ENCODE measurements at regions not wholly inside any gene's neighbourhood (a gene's known extent, or its start where the extent isn't known, plus 50 kb on each side); places are given as distances from the start of the nearest gene placed in this dataset.

GRCh38 chr3:76724706-76725105 lies 315.2 kb upstream of the ROBO2 start:
- TF ChIP-seq TEAD4 (IDR thresholded peaks at IDR 0.05): no peak
- no peak for TF ChIP-seq RAD21 (IDR thresholded peaks at IDR 0.05; ENCODE audit: low read depth)
- no peak for TF ChIP-seq EGR1 (IDR thresholded peaks at IDR 0.05)
- TF ChIP-seq CREB1 (IDR thresholded peaks at IDR 0.05; ENCODE audit: low read depth): no peak
- no peak for TF ChIP-seq ZBTB7A (IDR thresholded peaks at IDR 0.05; ENCODE audit: low read depth)
- TF ChIP-seq REST (IDR thresholded peaks at IDR 0.05; ENCODE audit: low read depth): no peak
- TF ChIP-seq CEBPB (IDR thresholded peaks at IDR 0.05): no peak

DNA sequence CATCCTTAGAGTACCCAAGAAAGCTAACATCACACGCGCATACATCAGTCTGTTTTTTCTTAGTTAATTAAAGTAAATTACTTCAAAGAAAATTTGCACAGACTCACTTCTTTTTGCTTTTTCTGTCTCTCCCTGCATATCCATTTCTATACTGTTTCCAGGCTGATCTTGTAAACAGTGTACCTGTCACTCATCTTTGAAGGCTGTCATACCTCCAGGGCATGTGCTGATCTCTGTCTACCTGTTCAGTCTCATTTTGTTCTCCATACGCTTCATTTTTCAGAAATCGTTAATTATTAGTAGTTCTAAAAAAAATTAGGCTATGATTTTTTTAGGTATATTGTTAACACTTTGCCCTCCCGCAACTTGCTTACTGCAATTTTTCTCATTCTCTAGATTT lies 313.9 kb upstream of the ROBO2 start:
- TF ChIP-seq, protein P1, sequence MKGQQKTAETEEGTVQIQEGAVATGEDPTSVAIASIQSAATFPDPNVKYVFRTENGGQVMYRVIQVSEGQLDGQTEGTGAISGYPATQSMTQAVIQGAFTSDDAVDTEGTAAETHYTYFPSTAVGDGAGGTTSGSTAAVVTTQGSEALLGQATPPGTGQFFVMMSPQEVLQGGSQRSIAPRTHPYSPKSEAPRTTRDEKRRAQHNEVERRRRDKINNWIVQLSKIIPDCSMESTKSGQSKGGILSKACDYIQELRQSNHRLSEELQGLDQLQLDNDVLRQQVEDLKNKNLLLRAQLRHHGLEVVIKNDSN (IDR thresholded peaks at IDR 0.05): no peak

- TF ChIP-seq ZBTB7A (IDR thresholded peaks at IDR 0.05; ENCODE audit: low read depth): no peak
- TF ChIP-seq NFIC (IDR thresholded peaks at IDR 0.05): no peak
- no peak for TF ChIP-seq EGR1 (IDR thresholded peaks at IDR 0.05)
- no peak for TF ChIP-seq EP300 (IDR thresholded peaks at IDR 0.05; ENCODE audit: borderline replicate concordance)
- TF ChIP-seq MAX (IDR thresholded peaks at IDR 0.05): no peak
- TF ChIP-seq TCF12 (IDR thresholded peaks at IDR 0.05; ENCODE audit: low read depth): no peak
- TF ChIP-seq, protein P1 (IDR thresholded peaks at IDR 0.05): no peak
- no peak for TF ChIP-seq TAF1 (IDR thresholded peaks at IDR 0.05; ENCODE audit: low read depth)
Measured at GRCh38 chr3:76728426-76728825, 311.5 kb upstream of the ROBO2 start.

GRCh38 chr3:76731471-76731870 lies 308.4 kb upstream of the ROBO2 start:
- no peak for TF ChIP-seq FOXM1 (IDR thresholded peaks at IDR 0.05; ENCODE audit: borderline replicate concordance, low read depth)
- no peak for TF ChIP-seq EP300 (IDR thresholded peaks at IDR 0.05; ENCODE audit: borderline replicate concordance)
- no peak for TF ChIP-seq RAD21 (IDR thresholded peaks at IDR 0.05; ENCODE audit: low read depth)
- TF ChIP-seq EGR1 (IDR thresholded peaks at IDR 0.05): no peak
- TF ChIP-seq TEAD4 (IDR thresholded peaks at IDR 0.05): no peak
- TF ChIP-seq TAF1 (IDR thresholded peaks at IDR 0.05; ENCODE audit: low read depth): no peak
- TF ChIP-seq TCF12 (IDR thresholded peaks at IDR 0.05; ENCODE audit: low read depth): no peak
- no peak for TF ChIP-seq NFIC (IDR thresholded peaks at IDR 0.05)
- TF ChIP-seq, protein P1 (IDR thresholded peaks at IDR 0.05): no peak
- TF ChIP-seq YY1 (IDR thresholded peaks at IDR 0.05; ENCODE audit: low read depth): no peak

DNA sequence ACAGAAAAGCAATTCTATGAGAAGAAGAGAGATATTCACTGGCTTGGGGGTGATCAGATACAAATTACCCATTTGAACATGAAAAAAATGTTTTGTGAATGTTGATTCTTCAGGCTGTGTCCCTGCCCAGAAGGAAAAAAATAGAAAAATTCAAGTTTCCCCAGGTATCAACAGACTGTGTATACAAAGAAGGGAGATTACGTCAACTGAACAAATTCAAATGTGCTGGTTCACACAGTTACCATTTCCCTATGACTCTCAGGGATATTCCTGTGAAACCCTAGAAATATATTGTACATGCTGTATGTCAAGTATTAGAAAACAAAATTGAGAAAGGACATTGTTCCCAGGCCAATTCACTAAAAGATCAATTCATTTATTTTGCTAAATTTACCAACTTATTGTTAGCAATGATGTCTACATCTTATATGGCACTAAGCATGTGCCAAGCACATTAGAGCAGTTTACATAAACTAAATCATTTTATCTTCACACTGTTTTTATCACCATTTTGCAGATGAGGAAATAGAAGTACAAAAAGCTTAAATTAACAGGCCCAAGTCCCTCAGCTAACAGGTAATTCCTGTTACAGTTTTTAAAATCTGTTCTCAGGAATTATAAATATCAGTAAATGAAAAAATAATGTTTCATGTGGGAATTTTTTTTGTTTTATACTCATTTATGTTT lies 306.7 kb upstream of the ROBO2 start:
- TF ChIP-seq NFIC (IDR thresholded peaks at IDR 0.05) (no peak), TCF12 (IDR thresholded peaks at IDR 0.05; ENCODE audit: low read depth) (no peak), YY1 (IDR thresholded peaks at IDR 0.05; ENCODE audit: low read depth) (no peak), TAF1 (IDR thresholded peaks at IDR 0.05; ENCODE audit: low read depth) (no peak), TEAD4 (IDR thresholded peaks at IDR 0.05) (no peak), EP300 (IDR thresholded peaks at IDR 0.05; ENCODE audit: borderline replicate concordance) (no peak), MAX (IDR thresholded peaks at IDR 0.05) (no peak)
- TF ChIP-seq, protein P1 (IDR thresholded peaks at IDR 0.05): no peak

- TF ChIP-seq ZBTB7A (IDR thresholded peaks at IDR 0.05; ENCODE audit: low read depth): no peak
- no peak for TF ChIP-seq CREB1 (IDR thresholded peaks at IDR 0.05; ENCODE audit: low read depth)
- no peak for TF ChIP-seq CEBPB (IDR thresholded peaks at IDR 0.05)
- TF ChIP-seq NFIC (IDR thresholded peaks at IDR 0.05): no peak
- TF ChIP-seq, protein P1 (IDR thresholded peaks at IDR 0.05): no peak
- no peak for TF ChIP-seq EP300 (IDR thresholded peaks at IDR 0.05; ENCODE audit: borderline replicate concordance)
- no peak for TF ChIP-seq FOXM1 (IDR thresholded peaks at IDR 0.05; ENCODE audit: borderline replicate concordance, low read depth)
- TF ChIP-seq TCF12 (IDR thresholded peaks at IDR 0.05; ENCODE audit: low read depth): no peak
- TF ChIP-seq YY1 (IDR thresholded peaks at IDR 0.05; ENCODE audit: low read depth): no peak
- no peak for TF ChIP-seq RAD21 (IDR thresholded peaks at IDR 0.05; ENCODE audit: low read depth)
- TF ChIP-seq EGR1 (IDR thresholded peaks at IDR 0.05): no peak
- no peak for TF ChIP-seq REST (IDR thresholded peaks at IDR 0.05; ENCODE audit: low read depth)
- no peak for TF ChIP-seq TEAD4 (IDR thresholded peaks at IDR 0.05)
- no peak for TF ChIP-seq TAF1 (IDR thresholded peaks at IDR 0.05; ENCODE audit: low read depth)
- no peak for TF ChIP-seq MAX (IDR thresholded peaks at IDR 0.05)
Measured at GRCh38 chr3:76735152-76735551, 304.7 kb upstream of the ROBO2 start.
